Suprapubic skin (tissue), 4 donors: ENCODE measurements at regions not wholly inside any gene's neighbourhood (a gene's known extent, or its start where the extent isn't known, plus 50 kb on each side); places are given as distances from the start of the nearest gene placed in this dataset.

Experiments used
- CTCF ChIP-seq, 2 donors: fragments of 200-600 bp in 1 of 2; fragments of 450-650 bp in 1 of 2; sonication (generic) in 1 of 2; IDR thresholded peaks; one replicate each; pipeline ENCODE4 v1.5.1; 2016 to 2019; ENCODE audit warnings: antibody characterized with exemption in 2 of 2, mild to moderate bottlenecking in 1 of 2, moderate library complexity in 1 of 2
- EP300 ChIP-seq: sonication (generic); formaldehyde crosslinking; IDR thresholded peaks from one replicate; pipeline ENCODE4 v1.6.1; 2017; ENCODE audit warnings: antibody characterized with exemption
- POLR2A ChIP-seq, 2 donors: fragments of 450-650 bp; IDR thresholded peaks; one replicate each; pipeline ENCODE4 v1.6.1; 2017; ENCODE audit warnings: antibody characterized with exemption in 2 of 2, mild to moderate bottlenecking in 2 of 2, moderate library complexity in 2 of 2
- POLR2AphosphoS5 ChIP-seq, 3 donors: sonication (generic); formaldehyde crosslinking; IDR thresholded peaks; one replicate each; pipeline ENCODE4 v1.6.1; 2017; ENCODE audit warnings: antibody characterized with exemption in 3 of 3

- TF ChIP-seq CTCF (IDR thresholded peaks at IDR 0.05) (no peak), POLR2A (IDR thresholded peaks at IDR 0.05) (no peak), EP300 (no peak), POLR2AphosphoS5 (IDR thresholded peaks at IDR 0.05) (no peak)
Observed at GRCh38 chr11:34773826-34774225, 142.4 kb downstream of the APIP start.
